Heart left ventricle (tissue), 13 donors: ENCODE measurements at regions not wholly inside any gene's neighbourhood (a gene's known extent, or its start where the extent isn't known, plus 50 kb on each side); places are given as distances from the start of the nearest gene placed in this dataset.

Experiments
- CTCF ChIP-seq, 12 donors: fragments of 200-600 bp; sonication (generic) in 4 of 12; IDR thresholded peaks; one replicate each; pipeline versions ENCODE4 v1.5.0 to v1.8.0; 2018 to 2022; ENCODE audit warnings: antibody characterized with exemption in 12 of 12, mild to moderate bottlenecking in 5 of 12
- POLR2A ChIP-seq, 2 donors: fragments of 450-650 bp; IDR thresholded peaks; one replicate each; pipeline ENCODE4 v1.6.1; 2017; ENCODE audit warnings: antibody characterized with exemption in 2 of 2, mild to moderate bottlenecking in 2 of 2, moderate library complexity in 2 of 2
- donor health status: ischemic (EF 13 %, LVEDD 7.1; RV severe dilation, severe dysfunction).
- donor health status: DM: no; HTN: yes; CAD: no.
- donor health status: DM: no; HTN: no; CAD: no.
- donor health status: ischemic (EF 25% LVEDD 6.9; RV normal size, moderate dysfunction).
- donor health status: ischemic (EF 25% LVEDD 5.7; RV mildly dilated, moderate dysfunction).
- donor health status: ischemic (EF 35%, LVEDD 5.7; RV mildly dilated, moderate dysfunction).
- donor health status: nonischemic (EF 11% LVEDD 7.7; RV severe dilation, severe dysfunction).
- donor health status: DM: yes; HTN: yes; CAD: no.
- donor health status: PGD.
- donor health status: ischemic (EF 29% LVEDD 5.4; RV normal size, mild dysfunction).
- donor health status: nonischemic (EF 23%, LVEDD 6.1; RV moderate dilation, normal function).

- TF ChIP-seq CTCF (IDR thresholded peaks at IDR 0.05) (no peak), POLR2A (IDR thresholded peaks at IDR 0.05) (no peak)
These were observed 97.6 kb upstream of the VANGL1 start for GRCh38 chr1:115544131-115544530.
